ENCODE measurements at regions not wholly inside any gene's neighbourhood (a gene's known extent, or its start where the extent isn't known, plus 50 kb on each side); places are given as distances from the start of the nearest gene placed in this dataset.
"Not testable (repeated sequence)": the region's sequence is repeated elsewhere in the genome, so short reads cannot be mapped to it uniquely, and the experiment has no call there.

GRCh38 chr6:67887747-67888545 lies 747.1 kb upstream of the ADGRB3 start:
- DNase-seq, result no peak

GRCh38 chr6:67887419-67887746 lies 747.7 kb upstream of the ADGRB3 start:
- no peak for DNase-seq

- no peak for DNase-seq
These were observed 748.2 kb upstream of the ADGRB3 start for GRCh38 chr6:67886840-67887292.

- DNase-seq, result no peak
These were observed 748.9 kb upstream of the ADGRB3 start for GRCh38 chr6:67886036-67886707.

GRCh38 chr6:67885081-67886033 lies 749.7 kb upstream of the ADGRB3 start:
- no peak for DNase-seq

- no peak for DNase-seq
These were observed 750.6 kb upstream of the ADGRB3 start for GRCh38 chr6:67884442-67884841.

GRCh38 chr6:67883500-67884366 lies 751.3 kb upstream of the ADGRB3 start:
- no peak for DNase-seq

- no peak for DNase-seq
These were observed 752.4 kb upstream of the ADGRB3 start for GRCh38 chr6:67882436-67883311.

- no peak for DNase-seq
These were observed 753.4 kb upstream of the ADGRB3 start for GRCh38 chr6:67881706-67882065.

- no peak for DNase-seq
These were observed 754.0 kb upstream of the ADGRB3 start for GRCh38 chr6:67880939-67881705.

GRCh38 chr6:67880343-67880742 lies 754.7 kb upstream of the ADGRB3 start:
- not testable (repeated sequence) for DNase-seq

- not testable (repeated sequence) for DNase-seq
These were observed 755.2 kb upstream of the ADGRB3 start for GRCh38 chr6:67879928-67880327.

GRCh38 chr6:67879105-67879904 lies 755.8 kb upstream of the ADGRB3 start:
- not testable (repeated sequence) for DNase-seq

- DNase-seq, result not testable (repeated sequence)
These were observed 756.9 kb upstream of the ADGRB3 start for GRCh38 chr6:67878216-67878615.

- DNase-seq, result no peak
These were observed 757.8 kb upstream of the ADGRB3 start for GRCh38 chr6:67877288-67877687.

- no peak for DNase-seq
These were observed 759.2 kb upstream of the ADGRB3 start for GRCh38 chr6:67875877-67876383.

GRCh38 chr6:67870321-67870720 lies 764.8 kb upstream of the ADGRB3 start:
- no peak for DNase-seq

- no peak for DNase-seq
These were observed 771.7 kb upstream of the ADGRB3 start for GRCh38 chr6:67863346-67863745.

GRCh38 chr6:67854098-67854497 lies 781.0 kb upstream of the ADGRB3 start:
- no peak for DNase-seq

Measured in SW 1271 (cell line).